CD14-positive monocyte (primary cell): ENCODE measurements at regions not wholly inside any gene's neighbourhood (a gene's known extent, or its start where the extent isn't known, plus 50 kb on each side); places are given as distances from the start of the nearest gene placed in this dataset.
"Not testable (repeated sequence)": the region's sequence is repeated elsewhere in the genome, so short reads cannot be mapped to it uniquely, and the experiment has no call there.

ENCODE experiments used
- DNase-seq, 3 donors: peaks; one replicate each; pipeline ENCODE4 v3.0.0-alpha.2; 2011 to 2022
- H2AFZ ChIP-seq: 2 replicates; pipeline ENCODE4 v1.6.0; 2012; ENCODE audit warnings: mild to moderate bottlenecking, low read depth, low read length, inconsistent platforms; ENCODE audit not compliant: insufficient read depth, poor library complexity, severe bottlenecking
- H3K27ac ChIP-seq, 2 donors: 1 replicate in 1 of 2; 2 replicates in 1 of 2; pipeline ENCODE4 v1.5.1; 2012 to 2013; ENCODE audit warnings: low read length in 2 of 2, control low read depth in 1 of 2, inconsistent platforms in 1 of 2, low read depth in 1 of 2, mild to moderate bottlenecking in 1 of 2
- H3K27me3 ChIP-seq, 2 donors: one replicate each; pipeline versions ENCODE4 v1.6.0 to v1.6.1; 2011 to 2013; ENCODE audit warnings: low read length in 2 of 2; ENCODE audit not compliant: control insufficient read depth in 2 of 2, insufficient read depth in 2 of 2
- H3K36me3 ChIP-seq, 2 donors: replicated peaks in 1 of 2; 1 replicate in 1 of 2; 2 replicates in 1 of 2; pipeline versions ENCODE4 v1.5.1 to v1.6.1; 2012 to 2013; ENCODE audit warnings: low read length in 2 of 2, control low read depth in 1 of 2, inconsistent platforms in 1 of 2, mild to moderate bottlenecking in 1 of 2; ENCODE audit not compliant: insufficient read depth in 2 of 2, control insufficient read depth in 1 of 2
- H3K4me1 ChIP-seq, 2 donors: 1 replicate in 1 of 2; 2 replicates in 1 of 2; pipeline versions ENCODE4 v1.5.1 to v1.6.1; 2012 to 2013; ENCODE audit warnings: low read length in 2 of 2, control low read depth in 1 of 2, inconsistent platforms in 1 of 2, mild to moderate bottlenecking in 1 of 2, moderate library complexity in 1 of 2; ENCODE audit not compliant: insufficient read depth in 2 of 2, control insufficient read depth in 1 of 2
- H3K4me2 ChIP-seq: replicated peaks from 2 replicates; pipeline ENCODE3; 2012; ENCODE audit warnings: low read length, moderate library complexity, mild to moderate bottlenecking; ENCODE audit not compliant: poor library complexity, severe bottlenecking; ENCODE audit errors: extremely low read depth
- H3K4me3 ChIP-seq, 3 experiments: fragments of 200-600 bp in 1 of 3; sonication (generic) in 1 of 3; replicated peaks in 1 of 3; 1 replicate in 2 of 3; 2 replicates in 1 of 3; pipeline ENCODE4 v1.5.1; 2011 to 2013; ENCODE audit warnings: low read length in 3 of 3, mild to moderate bottlenecking in 3 of 3, control low read depth in 2 of 3, low read depth in 2 of 3, inconsistent platforms in 1 of 3, moderate library complexity in 1 of 3
- H3K79me2 ChIP-seq: 2 replicates; pipeline ENCODE4 v1.6.0; 2012; ENCODE audit warnings: mild to moderate bottlenecking, control low read depth, inconsistent platforms, low read length, moderate library complexity; ENCODE audit not compliant: insufficient read depth
- H3K9ac ChIP-seq: 2 replicates; pipeline ENCODE4 v1.6.0; 2017; ENCODE audit warnings: low read length, mild to moderate bottlenecking; ENCODE audit not compliant: insufficient read depth, poor library complexity, severe bottlenecking
- H3K9me3 ChIP-seq, 2 donors: replicated peaks in 1 of 2; 1 replicate in 1 of 2; 2 replicates in 1 of 2; pipeline versions ENCODE4 v1.5.1 to v1.6.1; 2012 to 2013; ENCODE audit warnings: low read length in 2 of 2, control low read depth in 1 of 2; ENCODE audit not compliant: control insufficient read depth in 1 of 2, insufficient read depth in 1 of 2
- H4K20me1 ChIP-seq: 2 replicates; pipeline ENCODE4 v1.6.0; 2012; ENCODE audit warnings: mild to moderate bottlenecking, low read length, control low read depth, moderate library complexity; ENCODE audit not compliant: insufficient read depth
- H3K27ac Mint-ChIP-seq, 7 donors: one replicate each; pipeline ENCODE4 v1.8.0; 2020; ENCODE audit warnings: mild to moderate bottlenecking in 7 of 7, mixed read lengths in 7 of 7, moderate library complexity in 6 of 7, inconsistent platforms in 2 of 7
- H3K27me3 Mint-ChIP-seq, 3 donors: one replicate each; pipeline ENCODE4 v1.8.0; 2021 to 2022; ENCODE audit warnings: low read depth in 3 of 3, mild to moderate bottlenecking in 3 of 3, mixed read lengths in 3 of 3, moderate library complexity in 3 of 3, inconsistent platforms in 1 of 3
- H3K36me3 Mint-ChIP-seq, 2 donors: one replicate each; pipeline ENCODE4 v1.8.0; 2020; ENCODE audit warnings: mixed read lengths in 2 of 2, inconsistent platforms in 1 of 2, mild to moderate bottlenecking in 1 of 2
- H3K4me1 Mint-ChIP-seq: one replicate; pipeline ENCODE4 v1.8.0; 2020; ENCODE audit warnings: mild to moderate bottlenecking, mixed read lengths
- H3K4me3 Mint-ChIP-seq, 2 donors: one replicate each; pipeline ENCODE4 v1.8.0; 2020; ENCODE audit warnings: mild to moderate bottlenecking in 2 of 2, mixed read lengths in 2 of 2, moderate library complexity in 1 of 2
- H3K9me3 Mint-ChIP-seq, 7 donors: one replicate each; pipeline ENCODE4 v1.8.0; 2020 to 2022; ENCODE audit warnings: mixed read lengths in 7 of 7, mild to moderate bottlenecking in 6 of 7, moderate library complexity in 6 of 7, inconsistent platforms in 2 of 7
- CTCF ChIP-seq: fragments of 200-600 bp; IDR thresholded peaks from one replicate; pipeline ENCODE4 v1.8.0; 2022; ENCODE audit warnings: antibody characterized with exemption, mild to moderate bottlenecking
- WGBS: methylation state at CpG from one replicate; pipeline ENCODE4 v1.1.5; 2013; ENCODE audit warnings: missing lambda C conversion rate; ENCODE audit not compliant: insufficient coverage; 5-methylcytosine and 5-hydroxymethylcytosine counted together
- intact Hi-C, 2 donors: fragments of 100-400 bp; cut with micrococcal nuclease; formaldehyde crosslinking; loops; one replicate each; pipeline versions ENCODE4 v1.15.0 to v1.15.1; 2023

DNA sequence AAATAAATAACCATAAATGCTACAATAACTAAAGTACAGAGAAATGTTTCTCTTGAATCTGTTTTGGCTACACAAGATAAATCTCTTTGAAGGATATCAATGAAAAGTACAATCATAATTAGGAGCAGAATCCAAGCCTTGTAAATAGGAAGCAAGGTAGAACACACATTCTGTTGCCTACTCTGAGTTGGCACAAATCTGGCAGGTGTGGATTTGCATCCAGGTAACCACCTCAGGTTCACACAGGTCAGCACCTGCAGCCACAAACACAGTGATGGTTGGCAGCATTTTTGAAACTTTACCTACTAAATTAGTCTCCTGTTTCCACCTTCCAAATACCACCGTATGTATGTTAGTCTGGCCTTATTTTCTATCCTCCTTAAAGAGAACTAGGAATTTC is 105.3 kb upstream of the PIK3R1 start:
- no peak overlapping the region for H3K4me3 Mint-ChIP-seq
- no peak overlapping the region for H2AFZ ChIP-seq
- TF ChIP-seq CTCF, result no peak
- no peaks in the 10 kb centered on the region for H3K27me3 ChIP-seq
- H3K9ac ChIP-seq, result no peak overlapping the region
- H3K4me1 Mint-ChIP-seq, result peaks cover 6% of the 10 kb centered on the region
- WGBS, result no CpG with 5 or more reads among the region's 1 CpG
- H3K36me3 Mint-ChIP-seq, result no peaks in the 10 kb centered on the region
- no peak overlapping the region for H3K27ac ChIP-seq
- no peak overlapping the region for H3K4me2 ChIP-seq
- H3K9me3 Mint-ChIP-seq, result peaks cover 4 to 13% (median 7%) of the 10 kb centered on the region in 7 donors
- H3K9me3 ChIP-seq, result no peaks in the 10 kb centered on the region
- no peaks in the 10 kb centered on the region for H3K79me2 ChIP-seq
- H3K27me3 Mint-ChIP-seq, result peaks cover 0 to 3% (median 0%) of the 10 kb centered on the region in 3 donors
- H3K4me1 ChIP-seq, result no peaks in the 10 kb centered on the region
- intact Hi-C loops, result no loop called here
- H3K36me3 ChIP-seq, result no peaks in the 10 kb centered on the region
- H4K20me1 ChIP-seq, result no peaks in the 10 kb centered on the region
- no peak for DNase-seq
- H3K27ac Mint-ChIP-seq, result no peak overlapping the region
- no peak overlapping the region for H3K4me3 ChIP-seq

GRCh38 chr5:68104217-68104616 is 111.3 kb upstream of the PIK3R1 start:
- intact Hi-C loops, H3K4me2 ChIP-seq, H3K4me3 Mint-ChIP-seq, H3K9me3 ChIP-seq, H3K9ac ChIP-seq, H3K4me3 ChIP-seq, H4K20me1 ChIP-seq, H3K27me3 ChIP-seq, H3K4me1 Mint-ChIP-seq, H3K27ac ChIP-seq, H3K36me3 Mint-ChIP-seq, H3K27ac Mint-ChIP-seq, DNase-seq, H3K36me3 ChIP-seq, H3K79me2 ChIP-seq, H2AFZ ChIP-seq, H3K27me3 Mint-ChIP-seq, H3K4me1 ChIP-seq: not testable (repeated sequence)
- no CpG with 5 or more reads among the region's 2 CpGs for WGBS
- H3K9me3 Mint-ChIP-seq, result peaks cover 8 to 22% (median 17%) of the 10 kb centered on the region in 7 donors

- H3K4me2 ChIP-seq, H3K36me3 ChIP-seq, H4K20me1 ChIP-seq, H3K4me3 ChIP-seq, H2AFZ ChIP-seq, DNase-seq, H3K27ac Mint-ChIP-seq, H3K9me3 ChIP-seq, H3K4me1 Mint-ChIP-seq, H3K79me2 ChIP-seq, H3K27me3 Mint-ChIP-seq, H3K9ac ChIP-seq, H3K36me3 Mint-ChIP-seq, intact Hi-C loops, H3K4me3 Mint-ChIP-seq, H3K27ac ChIP-seq, H3K27me3 ChIP-seq, H3K4me1 ChIP-seq: not testable (repeated sequence)
- WGBS, result no CpG with 5 or more reads among the region's 4 CpGs
- H3K9me3 Mint-ChIP-seq, result peaks cover 9 to 22% (median 17%) of the 10 kb centered on the region in 7 donors
Measured at GRCh38 chr5:68103297-68103696, 112.3 kb upstream of the PIK3R1 start.
